HEK293 (cell line): ENCODE measurements at regions not wholly inside any gene's neighbourhood (a gene's known extent, or its start where the extent isn't known, plus 50 kb on each side); places are given as distances from the start of the nearest gene placed in this dataset.

Experiments used
- CTCF ChIA-PET: fragments of 350-600 bp; formaldehyde crosslinking; extraction: SDS; loops from one replicate; lab custom pipeline; 2021; ENCODE audit warnings: antibody characterized with exemption; lab: Yijun Ruan, JAX
- POLR2A ChIA-PET: fragments of 300-600 bp; formaldehyde crosslinking; extraction: SDS; loops from one replicate; lab custom pipeline; 2020; ENCODE audit warnings: antibody characterized with exemption, inconsistent platforms; lab: Yijun Ruan, JAX
- H3K27ac ChIP-seq: fragments of 200-500 bp; sonication (Bioruptor generic); 2 replicates; pipeline ENCODE4 v1.5.1; 2014; ENCODE audit warnings: low read depth, low read length, control low read depth, inconsistent platforms; ENCODE audit errors: extremely low read depth
- H3K36me3 ChIP-seq, 2 experiments: fragments of 200-500 bp in 1 of 2; sonication (Bioruptor generic) in 1 of 2; 1 replicate in 1 of 2; 2 replicates in 1 of 2; pipeline ENCODE4 v1.5.1; 2014 to 2017; ENCODE audit warnings: inconsistent platforms in 2 of 2, low read length in 2 of 2; ENCODE audit not compliant: control insufficient read depth in 2 of 2, insufficient read depth in 1 of 2
- H3K4me1 ChIP-seq: fragments of 200-500 bp; sonication (Bioruptor generic); 2 replicates; pipeline ENCODE4 v1.5.1; 2014; ENCODE audit warnings: mild to moderate bottlenecking, low read length, inconsistent platforms; ENCODE audit not compliant: control insufficient read depth, insufficient read depth
- H3K4me3 ChIP-seq: 2 replicates; pipeline ENCODE4 v1.5.1; 2011; ENCODE audit warnings: low read depth, mild to moderate bottlenecking, control low read depth, low read length, moderate library complexity
- H3K9me3 ChIP-seq: fragments of 200-500 bp; sonication (Bioruptor generic); 2 replicates; pipeline ENCODE4 v1.5.1; 2014; ENCODE audit warnings: low read depth, low read length, inconsistent platforms; ENCODE audit not compliant: control insufficient read depth, insufficient read depth
- AEBP2 ChIP-seq: fragments of 450-650 bp; formaldehyde crosslinking; IDR thresholded peaks from 2 replicates; pipeline ENCODE4 v1.5.1; 2016; ENCODE audit warnings: missing biosample characterization, missing genetic modification characterization, borderline replicate concordance
- ATF2 ChIP-seq: fragments of 450-650 bp; formaldehyde crosslinking; IDR thresholded peaks from 2 replicates; pipeline ENCODE4 v1.5.1; 2016; ENCODE audit warnings: missing biosample characterization, missing genetic modification characterization, low read depth
- ELK4 ChIP-seq: IDR thresholded peaks from 2 replicates; pipeline ENCODE4 v1.6.1; 2011; ENCODE audit warnings: mild to moderate bottlenecking, low read depth, low read length, borderline replicate concordance
- KLF10 ChIP-seq: fragments of 450-650 bp; IDR thresholded peaks from 2 replicates; pipeline ENCODE4 v1.5.1; 2018; ENCODE audit warnings: missing biosample characterization, mild to moderate bottlenecking, missing genetic modification characterization
- KLF7 ChIP-seq: fragments of 450-650 bp; formaldehyde crosslinking; IDR thresholded peaks from 2 replicates; pipeline ENCODE4 v1.5.1; 2016; ENCODE audit warnings: missing biosample characterization, missing genetic modification characterization, borderline replicate concordance
- SCRT2 ChIP-seq: fragments of 450-650 bp; formaldehyde crosslinking; IDR thresholded peaks from 2 replicates; pipeline ENCODE4 v1.5.1; 2016; ENCODE audit warnings: missing biosample characterization, missing genetic modification characterization
- ZBTB21 ChIP-seq: fragments of 450-650 bp; formaldehyde crosslinking; IDR thresholded peaks from 2 replicates; pipeline ENCODE4 v1.5.1; 2017; ENCODE audit warnings: missing biosample characterization, missing genetic modification characterization
- ZBTB44 ChIP-seq: fragments of 450-650 bp; IDR thresholded peaks from 2 replicates; pipeline ENCODE4 v1.5.1; 2018; ENCODE audit warnings: missing biosample characterization, mild to moderate bottlenecking, missing genetic modification characterization
- ZEB2 ChIP-seq: fragments of 450-650 bp; formaldehyde crosslinking; IDR thresholded peaks from 2 replicates; pipeline ENCODE4 v1.5.1; 2016; ENCODE audit warnings: missing biosample characterization, missing genetic modification characterization
- ZNF112 ChIP-seq: fragments of 450-650 bp; formaldehyde crosslinking; IDR thresholded peaks from 2 replicates; pipeline ENCODE4 v1.5.0; 2017; ENCODE audit warnings: missing biosample characterization, missing genetic modification characterization
- ZNF121 ChIP-seq: fragments of 450-650 bp; formaldehyde crosslinking; IDR thresholded peaks from 2 replicates; pipeline ENCODE4 v1.5.1; 2016; ENCODE audit warnings: missing biosample characterization, missing genetic modification characterization
- ZNF146 ChIP-seq: fragments of 450-650 bp; formaldehyde crosslinking; IDR thresholded peaks from 2 replicates; pipeline ENCODE4 v1.5.1; 2016; ENCODE audit warnings: missing biosample characterization, missing genetic modification characterization
- ZNF184 ChIP-seq: fragments of 450-650 bp; IDR thresholded peaks from 2 replicates; pipeline ENCODE4 v1.5.1; 2018; ENCODE audit warnings: missing biosample characterization, mild to moderate bottlenecking, missing genetic modification characterization
- ZNF266 ChIP-seq: fragments of 450-650 bp; formaldehyde crosslinking; IDR thresholded peaks from 2 replicates; pipeline ENCODE4 v1.5.1; 2016; ENCODE audit warnings: missing biosample characterization, missing genetic modification characterization, low read depth
- ZNF354C ChIP-seq: fragments of 450-650 bp; formaldehyde crosslinking; IDR thresholded peaks from 2 replicates; pipeline ENCODE4 v1.5.1; 2016; ENCODE audit warnings: missing biosample characterization, missing genetic modification characterization, low read depth, borderline replicate concordance
- ZNF423 ChIP-seq: fragments of 450-650 bp; formaldehyde crosslinking; IDR thresholded peaks from 2 replicates; pipeline ENCODE4 v1.5.1; 2016; ENCODE audit warnings: missing biosample characterization, missing genetic modification characterization
- ZNF473 ChIP-seq: fragments of 450-650 bp; formaldehyde crosslinking; IDR thresholded peaks from 2 replicates; pipeline ENCODE4 v1.5.1; 2017; ENCODE audit warnings: missing biosample characterization, missing genetic modification characterization
- ZNF544 ChIP-seq: fragments of 450-650 bp; formaldehyde crosslinking; IDR thresholded peaks from 2 replicates; pipeline ENCODE4 v1.5.0; 2017; ENCODE audit warnings: missing biosample characterization, missing genetic modification characterization
- ZNF654 ChIP-seq: fragments of 450-650 bp; formaldehyde crosslinking; IDR thresholded peaks from 2 replicates; pipeline ENCODE4 v1.5.1; 2016; ENCODE audit warnings: low read depth, missing biosample characterization, missing genetic modification characterization
- ZNF660 ChIP-seq: fragments of 450-650 bp; IDR thresholded peaks from 2 replicates; pipeline ENCODE4 v1.5.1; 2018; ENCODE audit warnings: missing biosample characterization, mild to moderate bottlenecking, missing genetic modification characterization
- ZNF843 ChIP-seq: fragments of 450-650 bp; formaldehyde crosslinking; IDR thresholded peaks from 2 replicates; pipeline ENCODE4 v1.5.1; 2016; ENCODE audit warnings: missing biosample characterization, missing genetic modification characterization

GRCh38 chr3:103203441-103203840 lies 768.6 kb downstream of the ZPLD1 start:
- Histone ChIP-seq H3K4me3 (no peak overlapping the region), H3K4me1 (no peaks in the 10 kb centered on the region)
- TF ChIP-seq ZNF121 (tag by site-specific recombination) (no peak), ZNF660 (tag by site-specific recombination) (no peak), ZNF544 (tag by site-specific recombination) (no peak), ZNF423 (tag by site-specific recombination) (no peak), AEBP2 (tag by site-specific recombination) (no peak), ATF2 (tag by site-specific recombination) (no peak), KLF10 (tag by site-specific recombination) (no peak), ZBTB44 (no peak)
- TF ChIP-seq, all 188 proteins: peak for 0
- no peak overlapping the region for H3K27ac ChIP-seq
- H3K9me3 ChIP-seq, result no peaks in the 10 kb centered on the region
- no peaks in the 10 kb centered on the region for H3K36me3 ChIP-seq
- CTCF ChIA-PET, result no interaction called here
- POLR2A ChIA-PET, result no interaction called here

- POLR2A ChIA-PET, result no interaction called here
- H3K36me3 ChIP-seq, result no peaks in the 10 kb centered on the region
- CTCF ChIA-PET, result no interaction called here
Measured at GRCh38 chr3:103210583-103210982, 775.8 kb downstream of the ZPLD1 start.

More at GRCh38 chr3:103210583-103210982, 775.8 kb downstream of the ZPLD1 start:
- TF ChIP-seq SCRT2 (no peak), ZNF423 (tag by site-specific recombination) (no peak), ZNF184 (tag by site-specific recombination) (no peak), ZBTB21 (tag by site-specific recombination) (no peak), ZNF146 (tag by site-specific recombination) (no peak), ZNF266 (tag by site-specific recombination) (no peak), ZNF654 (tag by site-specific recombination) (no peak), ZNF843 (tag by site-specific recombination) (no peak), AEBP2 (tag by site-specific recombination) (no peak), ZNF354C (tag by site-specific recombination) (no peak), ZNF112 (no peak), ZEB2 (no peak), ZNF473 (tag by site-specific recombination) (no peak), KLF7 (tag by site-specific recombination) (no peak), ELK4 (no peak)
- no peak overlapping the region for H3K27ac ChIP-seq
- no peaks in the 10 kb centered on the region for H3K4me1 ChIP-seq
- no peak overlapping the region for H3K4me3 ChIP-seq
- H3K9me3 ChIP-seq, result no peaks in the 10 kb centered on the region
